Endodermal cell (in vitro differentiated cells): ENCODE measurements at regions not wholly inside any gene's neighbourhood (a gene's known extent, or its start where the extent isn't known, plus 50 kb on each side); places are given as distances from the start of the nearest gene placed in this dataset.

Experiments used
- DNase-seq: peaks from one replicate; pipeline ENCODE4 v3.0.0-alpha.2; 2017
- H3K27ac ChIP-seq: 2 replicates; pipeline ENCODE4 v1.5.1; 2013; ENCODE audit warnings: mild to moderate bottlenecking, low read depth, low read length, moderate library complexity
- H3K27me3 ChIP-seq: 2 replicates; pipeline ENCODE4 v1.6.1; 2013; ENCODE audit warnings: mild to moderate bottlenecking, low read length, moderate library complexity; ENCODE audit not compliant: insufficient read depth, control insufficient read depth, poor library complexity, severe bottlenecking
- H3K36me3 ChIP-seq: 2 replicates; pipeline ENCODE4 v1.7.0; 2013; ENCODE audit warnings: mild to moderate bottlenecking, low read length, moderate library complexity; ENCODE audit not compliant: control insufficient read depth, insufficient read depth
- H3K4me1 ChIP-seq: one replicate; pipeline ENCODE4 v1.7.0; 2013; ENCODE audit warnings: low read length; ENCODE audit not compliant: control insufficient read depth, insufficient read depth
- H3K4me3 ChIP-seq: 2 replicates; pipeline ENCODE4 v1.5.1; 2013; ENCODE audit warnings: mild to moderate bottlenecking, low read length, moderate library complexity
- H3K9ac ChIP-seq: 2 replicates; pipeline ENCODE4 v1.6.1; 2013; ENCODE audit warnings: mild to moderate bottlenecking, low read length, moderate library complexity; ENCODE audit not compliant: poor library complexity, severe bottlenecking; ENCODE audit errors: extremely low read depth
- H3K9me3 ChIP-seq: 2 replicates; pipeline ENCODE4 v1.6.1; 2013; ENCODE audit warnings: mild to moderate bottlenecking, low read length, moderate library complexity; ENCODE audit not compliant: control insufficient read depth
- H3K27ac Mint-ChIP-seq: 2 replicates; pipeline ENCODE4 v1.8.0; 2020; ENCODE audit warnings: mixed read lengths
- H3K27me3 Mint-ChIP-seq: 2 replicates; pipeline ENCODE4 v1.8.0; 2021; ENCODE audit warnings: mild to moderate bottlenecking, mixed read lengths; ENCODE audit not compliant: insufficient read depth
- H3K36me3 Mint-ChIP-seq: 2 replicates; pipeline ENCODE4 v1.8.0; 2020; ENCODE audit warnings: low read depth, mixed read lengths
- H3K4me1 Mint-ChIP-seq: 2 replicates; pipeline ENCODE4 v1.8.0; 2020; ENCODE audit warnings: mixed read lengths
- H3K4me3 Mint-ChIP-seq: 2 replicates; pipeline ENCODE4 v1.8.0; 2020; ENCODE audit warnings: mild to moderate bottlenecking, moderate library complexity, mixed read lengths
- H3K9me3 Mint-ChIP-seq: 2 replicates; pipeline ENCODE4 v1.8.0; 2020; ENCODE audit warnings: mild to moderate bottlenecking, mixed read lengths
- WGBS, 2 experiments: methylation state at CpG; one replicate each; pipeline versions ENCODE4 v1.1.5 to v1.1.7; 2013; ENCODE audit warnings: missing lambda C conversion rate in 2 of 2, mixed read lengths in 1 of 2; ENCODE audit not compliant: insufficient coverage in 1 of 2, insufficient read length in 1 of 2; 5-methylcytosine and 5-hydroxymethylcytosine counted together
- TF ChIP-seq, protein P1 (sequence below): fragments of 200-600 bp; sonication (generic); conservative IDR thresholded peaks from 2 replicates; pipeline ENCODE4 v1.5.0; 2021; ENCODE audit warnings: antibody characterized with exemption, mild to moderate bottlenecking

DNA sequence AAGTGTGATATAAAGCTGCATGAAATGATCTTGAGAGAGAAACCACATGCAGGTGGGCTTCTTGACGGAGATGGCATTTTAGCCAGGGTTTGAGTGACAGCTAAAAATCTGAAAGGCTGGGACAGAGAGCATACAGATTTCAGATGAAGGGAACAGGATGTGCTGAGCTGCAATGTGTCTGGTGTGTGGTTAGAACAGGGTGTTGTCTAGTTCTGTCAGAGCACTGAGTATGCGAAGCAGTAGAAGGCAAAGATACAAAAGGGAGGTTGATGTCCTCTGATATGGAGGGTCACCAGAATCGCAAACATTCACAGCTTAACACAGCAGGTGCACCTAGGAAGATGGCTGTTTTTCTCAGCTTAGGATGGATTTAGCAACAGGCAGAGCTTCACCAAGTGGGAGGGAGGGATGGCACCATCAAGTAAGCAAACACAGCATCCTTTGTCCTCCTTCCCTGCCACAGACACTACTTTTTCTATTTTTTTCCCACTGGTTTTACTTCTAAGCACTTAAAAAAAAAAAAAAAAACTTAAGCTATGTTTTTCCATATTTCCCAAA is 182.5 kb downstream of the TMX3 start:
- Histone ChIP-seq H3K36me3 (no peaks in the 10 kb centered on the region), H3K4me1 (no peaks in the 10 kb centered on the region), H3K9ac (no peak overlapping the region), H3K4me3 (no peak overlapping the region), H3K9me3 (no peaks in the 10 kb centered on the region), H3K27ac (no peak overlapping the region), H3K27me3 (no peaks in the 10 kb centered on the region)
- peak; percentile 70 for DNase-seq
- Mint-ChIP-seq H3K4me3 (no peak overlapping the region), H3K9me3 (no peaks in the 10 kb centered on the region), H3K27me3 (peaks cover 39% of the 10 kb centered on the region), H3K4me1 (peaks cover 14% of the 10 kb centered on the region), H3K36me3 (no peaks in the 10 kb centered on the region), H3K27ac (no peak overlapping the region)
- WGBS, 2 experiments: 65 to 81% methylated on average over 3 of the region's 3 CpGs
- TF ChIP-seq, protein P1, sequence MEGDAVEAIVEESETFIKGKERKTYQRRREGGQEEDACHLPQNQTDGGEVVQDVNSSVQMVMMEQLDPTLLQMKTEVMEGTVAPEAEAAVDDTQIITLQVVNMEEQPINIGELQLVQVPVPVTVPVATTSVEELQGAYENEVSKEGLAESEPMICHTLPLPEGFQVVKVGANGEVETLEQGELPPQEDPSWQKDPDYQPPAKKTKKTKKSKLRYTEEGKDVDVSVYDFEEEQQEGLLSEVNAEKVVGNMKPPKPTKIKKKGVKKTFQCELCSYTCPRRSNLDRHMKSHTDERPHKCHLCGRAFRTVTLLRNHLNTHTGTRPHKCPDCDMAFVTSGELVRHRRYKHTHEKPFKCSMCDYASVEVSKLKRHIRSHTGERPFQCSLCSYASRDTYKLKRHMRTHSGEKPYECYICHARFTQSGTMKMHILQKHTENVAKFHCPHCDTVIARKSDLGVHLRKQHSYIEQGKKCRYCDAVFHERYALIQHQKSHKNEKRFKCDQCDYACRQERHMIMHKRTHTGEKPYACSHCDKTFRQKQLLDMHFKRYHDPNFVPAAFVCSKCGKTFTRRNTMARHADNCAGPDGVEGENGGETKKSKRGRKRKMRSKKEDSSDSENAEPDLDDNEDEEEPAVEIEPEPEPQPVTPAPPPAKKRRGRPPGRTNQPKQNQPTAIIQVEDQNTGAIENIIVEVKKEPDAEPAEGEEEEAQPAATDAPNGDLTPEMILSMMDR: no peak

DNA sequence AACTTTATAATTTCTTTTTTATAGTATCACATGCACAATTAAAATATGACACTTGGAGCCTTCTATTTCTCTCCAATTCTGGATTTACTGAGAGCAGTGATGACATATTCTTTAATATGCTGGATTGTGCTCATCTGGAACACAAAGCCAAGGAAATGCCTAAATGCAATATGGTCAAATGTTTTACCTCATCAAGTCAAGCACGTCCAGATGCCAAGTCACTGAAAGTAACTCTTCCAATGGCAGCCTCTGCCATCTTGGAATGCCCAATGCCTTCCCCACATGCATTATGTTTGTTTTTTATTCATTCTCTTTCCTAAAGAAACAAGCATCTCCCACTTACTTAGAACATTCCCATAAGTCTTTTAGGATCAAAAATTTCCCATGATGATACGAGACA is 189.8 kb downstream of the TMX3 start:
- no peaks in the 10 kb centered on the region for H3K9me3 Mint-ChIP-seq
- Histone ChIP-seq H3K9ac (no peak overlapping the region), H3K4me1 (no peaks in the 10 kb centered on the region), H3K27ac (no peak overlapping the region), H3K4me3 (no peak overlapping the region), H3K36me3 (no peaks in the 10 kb centered on the region), H3K27me3 (no peaks in the 10 kb centered on the region), H3K9me3 (no peaks in the 10 kb centered on the region)
- DNase-seq: no peak
- H3K27me3 Mint-ChIP-seq: peaks cover 16% of the 10 kb centered on the region
- WGBS, 2 experiments: 87 to 93% methylated on average over 1 of the region's 2 CpGs
- no peak overlapping the region for H3K27ac Mint-ChIP-seq
- TF ChIP-seq, protein P1: no peak
- no peak overlapping the region for H3K4me3 Mint-ChIP-seq
- no peaks in the 10 kb centered on the region for H3K4me1 Mint-ChIP-seq
- no peaks in the 10 kb centered on the region for H3K36me3 Mint-ChIP-seq

DNA sequence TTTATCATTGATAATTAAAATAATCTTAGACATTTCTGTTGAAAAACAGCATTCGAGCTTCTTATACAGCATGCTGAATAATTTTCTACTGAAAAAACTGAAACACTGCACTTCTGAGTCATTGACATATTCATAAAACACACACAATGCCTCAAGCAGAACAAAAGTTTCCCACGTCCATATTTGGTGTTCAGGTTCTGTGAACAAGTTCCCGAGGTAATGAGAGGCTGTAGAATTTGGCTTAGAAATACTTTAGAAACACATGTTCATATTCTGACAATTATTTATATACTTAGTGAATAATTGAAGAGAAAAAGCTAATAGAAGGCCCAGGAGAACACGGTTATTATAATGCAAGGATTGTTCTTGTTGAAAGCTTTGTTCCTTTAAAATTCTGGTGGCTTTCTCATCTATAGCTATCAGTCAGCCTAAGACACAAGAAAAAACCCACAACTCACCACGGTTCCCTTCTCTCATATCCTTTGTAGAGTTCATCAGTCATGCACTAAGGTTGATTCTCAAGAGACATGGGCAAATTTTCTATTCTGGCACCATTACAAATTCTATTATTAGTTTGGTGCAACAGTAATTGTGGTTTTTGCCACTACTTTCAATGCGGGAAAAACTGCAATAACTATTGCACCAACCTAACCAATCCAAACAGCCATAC is 194.4 kb downstream of the TMX3 start:
- H3K9me3 Mint-ChIP-seq: no peaks in the 10 kb centered on the region
- no peak overlapping the region for H3K27ac ChIP-seq
- no peaks in the 10 kb centered on the region for H3K4me1 Mint-ChIP-seq
- no peaks in the 10 kb centered on the region for H3K36me3 Mint-ChIP-seq
- no peaks in the 10 kb centered on the region for H3K9me3 ChIP-seq
- H3K27me3 ChIP-seq: no peaks in the 10 kb centered on the region
- H3K27ac Mint-ChIP-seq: no peak overlapping the region
- WGBS, 2 experiments: 92 to 100% methylated on average over 2 to 5 of the region's 6 CpGs
- no peak overlapping the region for H3K9ac ChIP-seq
- H3K4me3 Mint-ChIP-seq: no peak overlapping the region
- no peak for DNase-seq
- peaks cover 1% of the 10 kb centered on the region for H3K27me3 Mint-ChIP-seq
- TF ChIP-seq, protein P1: no peak
- H3K4me3 ChIP-seq: no peak overlapping the region
- no peaks in the 10 kb centered on the region for H3K36me3 ChIP-seq
- no peaks in the 10 kb centered on the region for H3K4me1 ChIP-seq
